CD14-positive monocyte (primary cell): ENCODE measurements at regions not wholly inside any gene's neighbourhood (a gene's known extent, or its start where the extent isn't known, plus 50 kb on each side); places are given as distances from the start of the nearest gene placed in this dataset.

Experiments
- DNase-seq, 3 donors: peaks; one replicate each; pipeline ENCODE4 v3.0.0-alpha.2; 2011 to 2022
- H2AFZ ChIP-seq: 2 replicates; pipeline ENCODE4 v1.6.0; 2012; ENCODE audit warnings: mild to moderate bottlenecking, low read depth, low read length, inconsistent platforms; ENCODE audit not compliant: insufficient read depth, poor library complexity, severe bottlenecking
- H3K27ac ChIP-seq, 2 donors: 1 replicate in 1 of 2; 2 replicates in 1 of 2; pipeline ENCODE4 v1.5.1; 2012 to 2013; ENCODE audit warnings: low read length in 2 of 2, control low read depth in 1 of 2, inconsistent platforms in 1 of 2, low read depth in 1 of 2, mild to moderate bottlenecking in 1 of 2
- H3K27me3 ChIP-seq, 2 donors: one replicate each; pipeline versions ENCODE4 v1.6.0 to v1.6.1; 2011 to 2013; ENCODE audit warnings: low read length in 2 of 2; ENCODE audit not compliant: control insufficient read depth in 2 of 2, insufficient read depth in 2 of 2
- H3K36me3 ChIP-seq, 2 donors: replicated peaks in 1 of 2; 1 replicate in 1 of 2; 2 replicates in 1 of 2; pipeline versions ENCODE4 v1.5.1 to v1.6.1; 2012 to 2013; ENCODE audit warnings: low read length in 2 of 2, control low read depth in 1 of 2, inconsistent platforms in 1 of 2, mild to moderate bottlenecking in 1 of 2; ENCODE audit not compliant: insufficient read depth in 2 of 2, control insufficient read depth in 1 of 2
- H3K4me1 ChIP-seq, 2 donors: 1 replicate in 1 of 2; 2 replicates in 1 of 2; pipeline versions ENCODE4 v1.5.1 to v1.6.1; 2012 to 2013; ENCODE audit warnings: low read length in 2 of 2, control low read depth in 1 of 2, inconsistent platforms in 1 of 2, mild to moderate bottlenecking in 1 of 2, moderate library complexity in 1 of 2; ENCODE audit not compliant: insufficient read depth in 2 of 2, control insufficient read depth in 1 of 2
- H3K4me2 ChIP-seq: replicated peaks from 2 replicates; pipeline ENCODE3; 2012; ENCODE audit warnings: low read length, moderate library complexity, mild to moderate bottlenecking; ENCODE audit not compliant: poor library complexity, severe bottlenecking; ENCODE audit errors: extremely low read depth
- H3K4me3 ChIP-seq, 3 experiments: fragments of 200-600 bp in 1 of 3; sonication (generic) in 1 of 3; replicated peaks in 1 of 3; 1 replicate in 2 of 3; 2 replicates in 1 of 3; pipeline ENCODE4 v1.5.1; 2011 to 2013; ENCODE audit warnings: low read length in 3 of 3, mild to moderate bottlenecking in 3 of 3, control low read depth in 2 of 3, low read depth in 2 of 3, inconsistent platforms in 1 of 3, moderate library complexity in 1 of 3
- H3K79me2 ChIP-seq: 2 replicates; pipeline ENCODE4 v1.6.0; 2012; ENCODE audit warnings: mild to moderate bottlenecking, control low read depth, inconsistent platforms, low read length, moderate library complexity; ENCODE audit not compliant: insufficient read depth
- H3K9ac ChIP-seq: 2 replicates; pipeline ENCODE4 v1.6.0; 2017; ENCODE audit warnings: low read length, mild to moderate bottlenecking; ENCODE audit not compliant: insufficient read depth, poor library complexity, severe bottlenecking
- H3K9me3 ChIP-seq, 2 donors: replicated peaks in 1 of 2; 1 replicate in 1 of 2; 2 replicates in 1 of 2; pipeline versions ENCODE4 v1.5.1 to v1.6.1; 2012 to 2013; ENCODE audit warnings: low read length in 2 of 2, control low read depth in 1 of 2; ENCODE audit not compliant: control insufficient read depth in 1 of 2, insufficient read depth in 1 of 2
- H4K20me1 ChIP-seq: 2 replicates; pipeline ENCODE4 v1.6.0; 2012; ENCODE audit warnings: mild to moderate bottlenecking, low read length, control low read depth, moderate library complexity; ENCODE audit not compliant: insufficient read depth
- H3K27ac Mint-ChIP-seq, 7 donors: one replicate each; pipeline ENCODE4 v1.8.0; 2020; ENCODE audit warnings: mild to moderate bottlenecking in 7 of 7, mixed read lengths in 7 of 7, moderate library complexity in 6 of 7, inconsistent platforms in 2 of 7
- H3K27me3 Mint-ChIP-seq, 3 donors: one replicate each; pipeline ENCODE4 v1.8.0; 2021 to 2022; ENCODE audit warnings: low read depth in 3 of 3, mild to moderate bottlenecking in 3 of 3, mixed read lengths in 3 of 3, moderate library complexity in 3 of 3, inconsistent platforms in 1 of 3
- H3K36me3 Mint-ChIP-seq, 2 donors: one replicate each; pipeline ENCODE4 v1.8.0; 2020; ENCODE audit warnings: mixed read lengths in 2 of 2, inconsistent platforms in 1 of 2, mild to moderate bottlenecking in 1 of 2
- H3K4me1 Mint-ChIP-seq: one replicate; pipeline ENCODE4 v1.8.0; 2020; ENCODE audit warnings: mild to moderate bottlenecking, mixed read lengths
- H3K4me3 Mint-ChIP-seq, 2 donors: one replicate each; pipeline ENCODE4 v1.8.0; 2020; ENCODE audit warnings: mild to moderate bottlenecking in 2 of 2, mixed read lengths in 2 of 2, moderate library complexity in 1 of 2
- H3K9me3 Mint-ChIP-seq, 7 donors: one replicate each; pipeline ENCODE4 v1.8.0; 2020 to 2022; ENCODE audit warnings: mixed read lengths in 7 of 7, mild to moderate bottlenecking in 6 of 7, moderate library complexity in 6 of 7, inconsistent platforms in 2 of 7
- WGBS: methylation state at CpG from one replicate; pipeline ENCODE4 v1.1.5; 2013; ENCODE audit warnings: missing lambda C conversion rate; ENCODE audit not compliant: insufficient coverage; 5-methylcytosine and 5-hydroxymethylcytosine counted together
- intact Hi-C, 2 donors: fragments of 100-400 bp; cut with micrococcal nuclease; formaldehyde crosslinking; loops; one replicate each; pipeline versions ENCODE4 v1.15.0 to v1.15.1; 2023
- TF ChIP-seq, protein P1 (sequence below): fragments of 200-600 bp; IDR thresholded peaks from one replicate; pipeline ENCODE4 v1.8.0; 2022; ENCODE audit warnings: antibody characterized with exemption, mild to moderate bottlenecking

DNA sequence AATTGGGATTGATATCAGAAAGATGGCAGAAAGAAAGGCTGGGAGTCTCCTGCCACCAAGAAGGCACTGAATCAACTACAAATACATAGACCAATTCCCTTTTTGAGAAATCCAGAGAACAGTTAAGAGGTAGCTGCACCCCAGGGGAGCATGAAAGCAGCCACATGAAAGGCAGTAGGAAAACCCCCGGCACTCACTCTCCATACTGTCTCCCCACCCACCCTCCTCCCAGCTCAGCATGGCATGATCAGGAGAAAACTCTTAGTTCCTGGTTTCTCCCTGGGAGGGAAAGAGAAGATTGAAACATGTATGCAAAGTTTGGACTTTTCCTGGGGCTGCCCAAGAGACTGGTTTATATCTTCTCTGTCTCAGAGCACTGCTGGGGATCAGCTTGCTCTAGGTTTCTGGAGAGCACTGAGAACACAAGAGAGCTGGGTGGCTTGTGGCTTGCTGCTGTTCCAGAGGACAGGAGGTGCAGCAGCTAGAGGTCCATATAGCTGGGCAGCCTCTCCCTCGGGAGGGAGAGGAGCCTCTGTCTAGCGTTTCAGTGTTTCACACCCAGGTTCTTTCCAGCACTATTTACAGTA is 305.7 kb downstream of the PDGFC start:
- H3K4me3 ChIP-seq: no peak overlapping the region
- H3K36me3 Mint-ChIP-seq: no peaks in the 10 kb centered on the region
- WGBS: no CpG with 5 or more reads among the region's 3 CpGs
- DNase-seq: no peak
- H2AFZ ChIP-seq: no peak overlapping the region
- H3K4me2 ChIP-seq: no peak overlapping the region
- TF ChIP-seq, protein P1, sequence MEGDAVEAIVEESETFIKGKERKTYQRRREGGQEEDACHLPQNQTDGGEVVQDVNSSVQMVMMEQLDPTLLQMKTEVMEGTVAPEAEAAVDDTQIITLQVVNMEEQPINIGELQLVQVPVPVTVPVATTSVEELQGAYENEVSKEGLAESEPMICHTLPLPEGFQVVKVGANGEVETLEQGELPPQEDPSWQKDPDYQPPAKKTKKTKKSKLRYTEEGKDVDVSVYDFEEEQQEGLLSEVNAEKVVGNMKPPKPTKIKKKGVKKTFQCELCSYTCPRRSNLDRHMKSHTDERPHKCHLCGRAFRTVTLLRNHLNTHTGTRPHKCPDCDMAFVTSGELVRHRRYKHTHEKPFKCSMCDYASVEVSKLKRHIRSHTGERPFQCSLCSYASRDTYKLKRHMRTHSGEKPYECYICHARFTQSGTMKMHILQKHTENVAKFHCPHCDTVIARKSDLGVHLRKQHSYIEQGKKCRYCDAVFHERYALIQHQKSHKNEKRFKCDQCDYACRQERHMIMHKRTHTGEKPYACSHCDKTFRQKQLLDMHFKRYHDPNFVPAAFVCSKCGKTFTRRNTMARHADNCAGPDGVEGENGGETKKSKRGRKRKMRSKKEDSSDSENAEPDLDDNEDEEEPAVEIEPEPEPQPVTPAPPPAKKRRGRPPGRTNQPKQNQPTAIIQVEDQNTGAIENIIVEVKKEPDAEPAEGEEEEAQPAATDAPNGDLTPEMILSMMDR: no peak
- intact Hi-C loops: no loop called here
- no peaks in the 10 kb centered on the region for H3K27me3 ChIP-seq
- no peak overlapping the region for H3K4me3 Mint-ChIP-seq
- H3K9ac ChIP-seq: no peak overlapping the region
- H4K20me1 ChIP-seq: no peaks in the 10 kb centered on the region
- no peaks in the 10 kb centered on the region for H3K36me3 ChIP-seq
- H3K9me3 ChIP-seq: no peaks in the 10 kb centered on the region
- no peak overlapping the region for H3K27ac ChIP-seq
- H3K4me1 ChIP-seq: no peaks in the 10 kb centered on the region
- no peaks in the 10 kb centered on the region for H3K4me1 Mint-ChIP-seq
- no peaks in the 10 kb centered on the region for H3K27me3 Mint-ChIP-seq
- H3K27ac Mint-ChIP-seq: no peak overlapping the region
- H3K79me2 ChIP-seq: no peaks in the 10 kb centered on the region
- peaks cover 0 to 2% (median 0%) of the 10 kb centered on the region in 7 donors for H3K9me3 Mint-ChIP-seq

DNA sequence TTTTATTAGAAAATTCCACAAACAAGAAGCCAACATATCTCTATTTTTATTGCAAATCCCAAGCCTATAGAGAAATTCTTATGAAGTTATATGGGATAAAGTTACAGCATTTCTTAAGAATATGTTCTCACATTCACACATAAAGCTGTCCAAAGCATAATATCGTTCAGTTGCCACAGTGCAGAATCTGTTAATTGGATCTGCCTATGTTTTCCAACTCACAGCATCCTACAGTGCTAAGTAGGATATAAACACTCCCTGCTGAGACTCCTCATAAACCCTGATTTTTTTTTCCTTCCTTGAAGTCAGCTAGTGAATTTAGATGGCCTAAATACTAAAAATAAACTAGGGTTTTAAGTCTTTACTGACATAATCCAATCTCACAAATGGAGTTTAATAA is 307.9 kb downstream of the PDGFC start:
- Histone ChIP-seq H4K20me1 (no peaks in the 10 kb centered on the region), H3K4me3 (no peak overlapping the region), H3K36me3 (no peaks in the 10 kb centered on the region), H3K9me3 (no peaks in the 10 kb centered on the region), H3K9ac (no peak overlapping the region), H3K79me2 (no peaks in the 10 kb centered on the region), H3K4me1 (no peaks in the 10 kb centered on the region), H3K27me3 (no peaks in the 10 kb centered on the region), H2AFZ (no peak overlapping the region), H3K4me2 (no peak overlapping the region), H3K27ac (no peak overlapping the region)
- no peak overlapping the region for H3K4me3 Mint-ChIP-seq
- no peak for DNase-seq
- no peak overlapping the region for H3K27ac Mint-ChIP-seq
- 100% methylated on average over 1 of the region's 1 CpG for WGBS
- H3K27me3 Mint-ChIP-seq: no peaks in the 10 kb centered on the region
- intact Hi-C loops: no loop called here
- no peaks in the 10 kb centered on the region for H3K9me3 Mint-ChIP-seq
- no peaks in the 10 kb centered on the region for H3K36me3 Mint-ChIP-seq
- TF ChIP-seq, protein P1: no peak
- no peaks in the 10 kb centered on the region for H3K4me1 Mint-ChIP-seq
